Peyer's patch (tissue), 4 donors: ENCODE measurements at regions not wholly inside any gene's neighbourhood (a gene's known extent, or its start where the extent isn't known, plus 50 kb on each side); places are given as distances from the start of the nearest gene placed in this dataset.

Source experiments
- POLR2A ChIP-seq, 2 donors: fragments of 450-650 bp; IDR thresholded peaks; one replicate each; pipeline ENCODE4 v1.5.1; 2017; ENCODE audit warnings: antibody characterized with exemption in 2 of 2, mild to moderate bottlenecking in 2 of 2, moderate library complexity in 2 of 2
- TF ChIP-seq, protein P1 (sequence below), 6 experiments: fragments of 450-650 bp in 4 of 6; fragments of 200-600 bp in 2 of 6; sonication (generic) in 1 of 6; IDR thresholded peaks; one replicate each; pipeline ENCODE4 v1.5.1; 2017 to 2019; ENCODE audit warnings: antibody characterized with exemption in 6 of 6, mild to moderate bottlenecking in 3 of 6, moderate library complexity in 1 of 6

DNA sequence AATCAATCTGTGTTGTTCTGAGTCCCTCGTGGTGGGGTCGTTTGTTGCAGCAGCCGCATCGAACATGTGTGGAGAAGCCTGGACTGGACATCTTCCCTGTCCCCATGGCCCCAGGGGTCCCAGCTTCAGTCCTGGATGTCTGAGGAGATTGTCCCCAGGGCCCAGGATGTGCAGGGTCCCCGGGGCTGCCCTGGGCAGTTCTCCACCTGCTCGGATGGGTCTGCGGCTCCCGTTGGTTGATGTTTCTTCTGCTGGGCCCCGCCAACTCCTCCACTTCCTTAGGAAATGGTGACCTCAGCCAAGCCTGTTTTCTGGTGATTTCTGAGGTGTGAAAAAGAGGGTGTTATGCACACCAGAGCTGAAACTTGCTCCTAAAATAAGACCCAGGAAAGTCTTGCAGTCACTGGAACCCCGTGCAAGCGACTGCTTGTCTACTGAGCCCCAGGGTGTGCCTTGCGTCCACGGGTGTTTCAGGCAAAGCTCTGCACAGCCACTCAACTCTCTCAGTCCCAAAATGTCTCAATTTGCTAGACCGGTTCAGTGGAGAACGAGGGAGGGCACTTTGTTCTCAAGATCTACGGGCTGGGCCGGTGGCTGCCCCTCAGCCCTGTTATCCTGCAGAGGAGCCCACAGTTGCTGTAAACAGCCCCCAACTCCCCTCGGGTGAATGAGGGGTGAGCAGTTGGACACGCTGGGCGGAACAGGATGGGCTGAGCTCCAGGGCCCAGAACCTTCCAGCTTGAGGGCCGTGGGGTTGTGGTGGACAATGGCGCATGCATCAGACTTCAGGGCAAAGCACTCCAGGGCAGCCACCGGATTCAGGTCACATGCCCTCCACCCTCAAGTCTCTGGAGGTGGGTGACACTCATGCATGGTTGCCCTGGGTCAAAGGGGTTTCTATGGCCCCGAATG, 66.7 kb upstream of the OLFM1 start:
- TF ChIP-seq, protein P1, sequence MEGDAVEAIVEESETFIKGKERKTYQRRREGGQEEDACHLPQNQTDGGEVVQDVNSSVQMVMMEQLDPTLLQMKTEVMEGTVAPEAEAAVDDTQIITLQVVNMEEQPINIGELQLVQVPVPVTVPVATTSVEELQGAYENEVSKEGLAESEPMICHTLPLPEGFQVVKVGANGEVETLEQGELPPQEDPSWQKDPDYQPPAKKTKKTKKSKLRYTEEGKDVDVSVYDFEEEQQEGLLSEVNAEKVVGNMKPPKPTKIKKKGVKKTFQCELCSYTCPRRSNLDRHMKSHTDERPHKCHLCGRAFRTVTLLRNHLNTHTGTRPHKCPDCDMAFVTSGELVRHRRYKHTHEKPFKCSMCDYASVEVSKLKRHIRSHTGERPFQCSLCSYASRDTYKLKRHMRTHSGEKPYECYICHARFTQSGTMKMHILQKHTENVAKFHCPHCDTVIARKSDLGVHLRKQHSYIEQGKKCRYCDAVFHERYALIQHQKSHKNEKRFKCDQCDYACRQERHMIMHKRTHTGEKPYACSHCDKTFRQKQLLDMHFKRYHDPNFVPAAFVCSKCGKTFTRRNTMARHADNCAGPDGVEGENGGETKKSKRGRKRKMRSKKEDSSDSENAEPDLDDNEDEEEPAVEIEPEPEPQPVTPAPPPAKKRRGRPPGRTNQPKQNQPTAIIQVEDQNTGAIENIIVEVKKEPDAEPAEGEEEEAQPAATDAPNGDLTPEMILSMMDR (IDR thresholded peaks at IDR 0.05) = no peak
- no peak for TF ChIP-seq POLR2A (IDR thresholded peaks at IDR 0.05)
